Amniotic epithelial cell (primary cell): ENCODE measurements at regions not wholly inside any gene's neighbourhood (a gene's known extent, or its start where the extent isn't known, plus 50 kb on each side); places are given as distances from the start of the nearest gene placed in this dataset.

ENCODE experiments used
- DNase-seq: peaks from one replicate; pipeline ENCODE4 v3.0.0-alpha.2; 2010; ENCODE audit warnings: low read depth

DNA sequence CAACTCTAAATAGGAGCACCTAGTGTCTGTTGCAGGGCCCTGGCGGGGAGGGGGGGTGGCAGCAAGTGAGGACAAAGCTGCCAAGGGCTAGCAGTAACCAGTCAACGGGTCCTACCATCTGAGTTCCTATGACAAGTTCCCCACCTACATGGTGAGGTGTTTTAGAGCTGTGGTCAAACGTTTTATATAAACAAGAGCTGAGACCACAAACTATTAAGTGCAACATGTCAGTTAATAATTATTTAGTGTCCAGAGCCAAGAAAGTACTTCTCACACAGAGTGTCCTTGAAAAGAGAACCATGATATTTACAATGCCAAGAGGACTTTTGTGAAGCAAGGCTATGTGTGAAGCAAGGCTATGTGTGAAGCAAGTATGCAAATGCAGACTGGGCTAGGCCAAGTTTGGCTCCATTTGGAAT, 434.7 kb downstream of the TNS3 start:
- DNase-seq, result peak; percentile 88

- DNase-seq, result no peak
Observed at GRCh38 chr7:47145982-47146381, 435.9 kb downstream of the TNS3 start.

DNA sequence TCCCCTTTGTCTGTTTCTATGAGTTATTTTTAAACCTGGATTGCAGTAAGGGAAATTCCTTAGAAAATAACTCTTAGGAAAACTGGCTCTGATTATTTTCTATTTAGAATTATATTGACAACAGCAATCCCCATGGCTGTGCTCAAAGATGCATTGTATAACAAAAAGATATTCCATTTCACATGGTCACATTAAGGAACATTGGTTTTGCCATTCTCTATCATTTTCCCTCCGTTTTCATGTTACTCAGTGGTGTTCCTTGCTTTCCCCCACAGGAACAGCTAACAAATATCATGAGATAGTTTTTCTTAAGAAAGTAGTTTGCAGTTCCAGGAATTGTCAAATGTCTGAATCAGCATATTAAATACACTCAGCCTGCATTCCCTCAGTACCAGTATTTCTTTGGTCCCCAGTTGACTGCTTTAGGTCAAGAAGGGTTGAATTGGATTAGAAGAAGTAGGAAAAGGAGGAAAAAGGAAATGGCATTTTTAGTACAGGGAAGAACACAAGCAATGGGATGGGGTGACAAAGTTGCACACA, 436.7 kb downstream of the TNS3 start:
- no peak for DNase-seq

GRCh38 chr7:47143339-47143738, 438.6 kb downstream of the TNS3 start:
- DNase-seq, result peak; percentile 84

GRCh38 chr7:47142867-47143175, 439.1 kb downstream of the TNS3 start:
- peak; percentile 61 for DNase-seq

DNA sequence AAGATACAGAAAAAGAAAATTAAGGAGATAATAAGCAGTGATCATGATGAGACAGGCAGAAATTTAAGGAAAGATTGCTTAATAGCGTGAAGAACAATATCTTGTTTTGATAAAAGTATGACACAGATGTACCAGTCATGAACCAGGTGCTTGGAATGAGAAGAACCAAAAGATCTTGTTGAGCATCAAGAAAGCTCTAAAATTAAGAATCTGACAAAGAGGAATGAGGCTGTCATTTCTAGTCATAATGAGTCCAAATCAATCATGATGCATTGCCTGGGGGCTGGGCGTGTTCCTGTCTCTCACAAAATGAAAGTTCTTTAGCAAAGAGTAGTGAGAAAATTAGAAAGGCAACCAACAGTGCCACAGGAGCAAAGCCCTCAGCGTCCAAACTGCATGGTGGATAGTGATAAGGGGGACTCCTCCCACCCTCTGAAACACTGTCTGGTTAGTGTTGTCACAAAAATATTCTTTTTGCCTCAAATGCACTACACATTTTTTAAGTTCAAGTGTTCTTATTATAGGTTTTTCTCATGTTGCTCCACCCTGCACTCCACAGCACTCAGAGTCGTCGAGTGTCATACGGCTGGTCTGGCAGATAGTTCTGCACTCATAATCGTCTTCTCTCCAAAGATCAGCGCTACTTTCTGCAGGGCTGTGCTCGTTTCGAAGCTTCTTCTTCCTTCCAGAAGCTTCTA, 439.6 kb downstream of the TNS3 start:
- DNase-seq, result peak; percentile 43

DNA sequence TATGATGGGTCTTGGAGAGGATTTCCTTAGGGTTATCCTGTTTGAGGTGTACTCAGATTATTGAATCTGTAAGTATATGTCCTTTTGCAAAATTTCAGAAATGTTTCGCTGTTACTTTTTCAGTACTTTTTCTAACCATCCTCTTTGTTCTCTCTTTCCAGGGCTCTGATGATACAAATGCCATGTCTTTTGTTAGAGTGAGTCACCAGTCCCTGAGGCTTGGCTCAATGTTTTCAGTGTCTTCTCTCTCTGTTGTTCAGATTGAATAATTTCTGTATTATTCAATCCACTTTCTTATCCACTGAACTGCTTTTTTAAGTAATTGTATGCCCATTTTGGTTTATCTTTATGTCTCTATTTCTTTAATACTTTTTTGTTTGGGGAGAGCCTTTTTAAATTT, 449.4 kb downstream of the TNS3 start:
- no peak for DNase-seq

DNA sequence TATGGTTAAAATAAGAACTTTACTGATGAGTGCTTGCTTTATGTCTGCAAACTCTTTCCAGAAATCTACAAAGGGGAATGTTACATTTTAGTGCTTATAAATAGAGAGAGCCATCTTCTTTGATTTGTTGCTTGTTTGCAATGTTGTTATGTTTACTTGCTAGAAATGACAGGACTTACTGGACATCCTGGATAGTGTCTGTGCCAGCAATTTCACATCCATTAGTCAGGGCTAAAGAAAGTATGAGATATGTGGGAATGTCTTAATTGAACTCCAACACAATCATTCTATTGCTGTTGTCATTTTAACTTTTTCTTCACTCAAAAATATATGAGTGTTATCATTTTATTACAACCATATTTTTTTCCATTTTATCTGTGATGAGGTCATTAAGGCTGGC, 453.2 kb downstream of the TNS3 start:
- DNase-seq, result peak; percentile 40

DNA sequence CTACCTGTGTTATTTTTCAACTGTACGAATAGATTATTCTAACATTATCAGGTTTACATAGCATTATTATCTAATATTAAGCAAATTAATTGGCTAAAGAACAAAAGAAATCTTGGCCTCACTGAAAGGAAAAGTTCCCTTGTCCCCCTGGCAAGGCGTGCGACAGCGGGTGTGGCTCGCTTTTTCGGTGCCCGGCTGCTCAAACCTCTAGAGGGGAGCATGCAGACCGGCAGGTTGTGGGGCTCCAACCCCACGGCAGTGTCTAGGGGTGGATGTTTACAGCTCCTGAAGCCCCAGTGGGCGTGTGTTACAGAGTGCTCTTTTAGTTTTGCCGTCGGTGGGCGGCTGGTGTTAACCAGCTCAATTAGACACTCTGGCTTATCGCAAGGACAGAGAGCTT, 456.4 kb downstream of the TNS3 start:
- DNase-seq, result no peak

DNA sequence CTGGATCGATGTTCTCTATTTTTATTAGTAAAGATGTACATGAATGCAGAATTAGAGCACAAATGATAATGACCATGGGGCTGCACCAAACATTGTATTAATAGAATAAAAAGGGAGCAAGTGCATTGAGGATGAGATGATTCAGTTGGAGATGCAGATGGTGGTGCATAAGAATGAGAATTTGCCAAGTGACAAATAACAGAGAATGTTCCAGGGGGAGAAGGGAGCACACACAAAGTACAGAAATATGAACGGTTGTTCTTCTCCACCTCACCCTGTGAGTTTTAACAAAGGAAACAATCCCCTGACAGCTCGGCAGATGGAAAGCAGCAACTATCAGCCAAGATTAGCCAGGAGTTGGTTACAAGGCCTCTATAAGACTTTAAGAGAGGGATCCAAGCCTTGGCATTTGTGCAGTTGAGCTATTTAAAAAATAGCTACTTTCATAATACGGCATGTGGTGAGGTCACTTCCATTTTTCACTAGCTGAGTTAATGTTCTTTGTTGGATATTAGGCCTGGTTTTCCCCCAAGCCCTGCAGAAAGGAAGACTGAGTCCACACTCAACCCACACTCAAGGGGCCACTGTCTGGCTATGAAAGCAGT, 462.5 kb downstream of the TNS3 start:
- peak; percentile 29 for DNase-seq

DNA sequence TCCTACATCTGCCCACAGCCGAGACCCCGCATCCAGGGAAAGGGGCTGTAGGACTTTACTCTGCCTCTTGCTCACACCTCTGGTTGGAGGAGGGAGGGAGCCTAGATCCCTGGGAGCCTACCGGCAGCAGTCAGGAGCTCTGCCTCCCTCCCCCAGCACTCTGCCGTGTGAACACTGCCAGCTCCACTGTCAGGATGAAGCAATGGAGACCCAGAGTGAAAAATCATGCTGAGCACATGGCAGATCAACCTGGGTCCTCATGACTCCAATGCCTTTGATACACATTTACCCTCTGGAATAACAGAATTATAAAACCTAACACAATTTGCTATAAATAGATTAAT, 477.7 kb downstream of the TNS3 start:
- DNase-seq, result peak; percentile 52

- no peak for DNase-seq
Observed at GRCh38 chr7:47103498-47104205, 478.3 kb downstream of the TNS3 start.

DNA sequence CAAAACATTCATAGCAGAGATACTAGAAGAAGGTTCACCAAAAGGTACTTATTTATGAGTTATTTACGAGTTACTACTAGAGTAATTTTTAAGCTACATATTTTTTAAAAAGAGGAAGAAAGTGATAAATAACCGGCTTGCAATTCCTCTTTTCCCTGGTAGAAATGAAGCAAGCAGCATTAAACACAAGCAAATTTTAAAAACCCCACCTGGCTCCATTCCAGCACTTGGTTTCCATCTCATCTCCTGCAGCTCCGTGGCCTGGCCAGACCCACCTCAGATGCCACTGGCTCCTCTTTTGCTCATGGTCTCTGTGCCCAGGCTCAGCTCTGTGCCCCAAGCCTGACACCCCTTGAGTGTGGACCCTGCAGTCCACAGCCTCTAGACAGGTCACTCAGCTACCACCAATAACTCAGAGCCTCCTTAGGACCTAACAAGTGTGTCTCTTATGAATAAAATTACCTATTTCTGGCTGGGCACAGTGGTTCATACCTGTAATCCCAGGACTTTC, 479.5 kb downstream of the TNS3 start:
- no peak for DNase-seq

GRCh38 chr7:47100817-47101435, 481.0 kb downstream of the TNS3 start:
- DNase-seq, result peak; percentile 57

DNA sequence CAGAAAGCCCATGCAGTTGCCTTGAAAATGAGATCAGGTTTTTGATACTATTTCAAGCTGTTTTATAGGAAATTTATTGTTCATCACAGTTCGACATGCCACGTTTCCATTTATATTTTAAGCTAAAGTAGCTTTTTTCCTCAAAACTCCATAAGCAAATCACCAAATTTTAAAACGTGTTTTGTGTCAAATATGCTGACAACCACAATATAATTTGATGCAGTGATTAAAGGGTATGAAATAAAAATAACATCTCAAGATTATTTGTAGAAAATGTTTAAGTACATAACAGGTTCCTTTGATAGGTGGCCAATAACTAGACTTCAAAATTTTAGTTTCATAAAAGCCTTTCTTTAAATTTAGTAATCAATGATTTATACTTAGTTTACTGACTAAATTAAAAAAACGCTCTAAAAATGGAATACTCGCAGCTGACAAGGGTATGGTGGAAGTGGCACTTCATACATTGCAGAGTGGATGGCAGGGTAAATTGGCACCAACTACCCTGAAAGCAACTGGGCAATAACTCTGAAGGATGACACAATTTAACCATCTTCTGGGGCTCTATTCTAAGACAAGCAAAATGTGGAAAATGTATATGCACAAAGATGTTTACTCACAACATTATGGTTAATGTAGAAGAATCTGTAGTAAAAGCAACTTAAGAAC, 481.6 kb downstream of the TNS3 start:
- DNase-seq, result no peak

DNA sequence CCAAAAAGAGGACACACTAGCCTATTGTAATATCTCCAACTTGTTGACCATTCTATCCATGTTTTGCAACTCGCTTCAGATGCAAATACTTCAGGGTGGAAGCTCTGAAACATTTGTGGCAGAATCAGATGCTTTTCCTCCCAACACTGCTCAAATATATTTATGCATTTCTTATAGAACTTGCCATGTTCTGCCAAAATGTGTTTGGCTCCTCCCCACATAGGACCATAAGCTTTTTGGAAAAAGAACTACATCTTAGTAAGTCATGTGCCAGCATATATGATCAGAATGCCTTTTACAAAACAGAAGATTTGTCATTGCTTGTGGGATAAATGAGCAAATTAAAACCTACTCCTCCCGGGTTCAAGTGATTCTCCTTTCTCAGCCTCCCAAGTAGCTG, 484.5 kb downstream of the TNS3 start:
- DNase-seq, result no peak

GRCh38 chr7:47095946-47096345, 486.0 kb downstream of the TNS3 start:
- no peak for DNase-seq

- DNase-seq, result no peak
Observed at GRCh38 chr7:47094462-47094861, 487.4 kb downstream of the TNS3 start.

DNA sequence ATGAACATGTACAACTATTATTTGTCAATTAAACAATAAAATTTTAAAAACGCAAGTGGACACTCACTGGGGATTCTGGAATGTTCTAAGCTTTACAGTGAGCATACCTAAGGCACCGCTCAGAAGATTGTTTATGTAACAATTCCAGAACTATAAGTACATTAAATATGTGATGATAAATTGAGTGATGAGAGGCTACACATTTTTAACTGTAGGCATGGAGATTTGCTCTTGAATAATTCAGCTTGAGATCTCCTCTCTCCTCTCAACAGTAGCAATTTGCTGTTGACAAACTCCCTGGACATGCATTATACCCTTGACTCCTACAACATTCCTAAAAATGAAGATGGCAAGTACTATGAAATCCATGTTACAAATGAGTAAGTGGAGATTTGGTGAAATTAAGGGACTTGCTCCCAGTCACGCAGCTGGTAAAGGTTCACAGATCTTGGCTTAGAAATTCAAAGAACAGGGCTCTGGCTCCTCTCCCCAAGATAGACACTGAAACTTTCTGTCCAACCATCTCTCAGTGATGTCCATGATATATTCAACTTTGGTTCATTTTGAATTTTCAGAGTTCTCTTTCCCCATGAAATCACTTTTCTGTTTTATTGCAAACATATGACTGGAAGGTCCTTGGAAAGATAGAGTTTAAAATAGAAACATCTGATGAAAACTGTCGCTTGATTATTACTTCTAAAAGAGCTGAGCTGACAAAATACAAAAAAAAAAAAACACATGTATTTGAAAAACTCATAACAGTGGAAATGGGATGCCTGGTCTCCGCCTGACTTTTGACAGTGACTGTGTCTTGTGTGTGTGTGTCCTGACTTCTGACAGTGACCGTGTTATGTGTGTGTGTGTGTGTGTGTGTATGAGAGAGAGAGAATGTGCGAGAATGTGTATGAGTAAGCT, 488.3 kb downstream of the TNS3 start:
- DNase-seq, result peak; percentile 50

GRCh38 chr7:47092336-47092735, 489.6 kb downstream of the TNS3 start:
- no peak for DNase-seq

GRCh38 chr7:47091141-47091540, 490.8 kb downstream of the TNS3 start:
- peak; percentile 76 for DNase-seq
